Endodermal cell (in vitro differentiated cells): ENCODE measurements at regions not wholly inside any gene's neighbourhood (a gene's known extent, or its start where the extent isn't known, plus 50 kb on each side); places are given as distances from the start of the nearest gene placed in this dataset.

Experiments
- DNase-seq: peaks from one replicate; pipeline ENCODE4 v3.0.0-alpha.2; 2017
- H3K27ac ChIP-seq: 2 replicates; pipeline ENCODE4 v1.5.1; 2013; ENCODE audit warnings: mild to moderate bottlenecking, low read depth, low read length, moderate library complexity
- H3K27me3 ChIP-seq: 2 replicates; pipeline ENCODE4 v1.6.1; 2013; ENCODE audit warnings: mild to moderate bottlenecking, low read length, moderate library complexity; ENCODE audit not compliant: insufficient read depth, control insufficient read depth, poor library complexity, severe bottlenecking
- H3K36me3 ChIP-seq: 2 replicates; pipeline ENCODE4 v1.7.0; 2013; ENCODE audit warnings: mild to moderate bottlenecking, low read length, moderate library complexity; ENCODE audit not compliant: control insufficient read depth, insufficient read depth
- H3K4me1 ChIP-seq: one replicate; pipeline ENCODE4 v1.7.0; 2013; ENCODE audit warnings: low read length; ENCODE audit not compliant: control insufficient read depth, insufficient read depth
- H3K4me3 ChIP-seq: 2 replicates; pipeline ENCODE4 v1.5.1; 2013; ENCODE audit warnings: mild to moderate bottlenecking, low read length, moderate library complexity
- H3K9ac ChIP-seq: 2 replicates; pipeline ENCODE4 v1.6.1; 2013; ENCODE audit warnings: mild to moderate bottlenecking, low read length, moderate library complexity; ENCODE audit not compliant: poor library complexity, severe bottlenecking; ENCODE audit errors: extremely low read depth
- H3K9me3 ChIP-seq: 2 replicates; pipeline ENCODE4 v1.6.1; 2013; ENCODE audit warnings: mild to moderate bottlenecking, low read length, moderate library complexity; ENCODE audit not compliant: control insufficient read depth
- H3K27ac Mint-ChIP-seq: 2 replicates; pipeline ENCODE4 v1.8.0; 2020; ENCODE audit warnings: mixed read lengths
- H3K27me3 Mint-ChIP-seq: 2 replicates; pipeline ENCODE4 v1.8.0; 2021; ENCODE audit warnings: mild to moderate bottlenecking, mixed read lengths; ENCODE audit not compliant: insufficient read depth
- H3K36me3 Mint-ChIP-seq: 2 replicates; pipeline ENCODE4 v1.8.0; 2020; ENCODE audit warnings: low read depth, mixed read lengths
- H3K4me1 Mint-ChIP-seq: 2 replicates; pipeline ENCODE4 v1.8.0; 2020; ENCODE audit warnings: mixed read lengths
- H3K4me3 Mint-ChIP-seq: 2 replicates; pipeline ENCODE4 v1.8.0; 2020; ENCODE audit warnings: mild to moderate bottlenecking, moderate library complexity, mixed read lengths
- H3K9me3 Mint-ChIP-seq: 2 replicates; pipeline ENCODE4 v1.8.0; 2020; ENCODE audit warnings: mild to moderate bottlenecking, mixed read lengths
- WGBS, 2 experiments: methylation state at CpG; one replicate each; pipeline versions ENCODE4 v1.1.5 to v1.1.7; 2013; ENCODE audit warnings: missing lambda C conversion rate in 2 of 2, mixed read lengths in 1 of 2; ENCODE audit not compliant: insufficient coverage in 1 of 2, insufficient read length in 1 of 2; 5-methylcytosine and 5-hydroxymethylcytosine counted together
- TF ChIP-seq, protein P1 (sequence below): fragments of 200-600 bp; sonication (generic); conservative IDR thresholded peaks from 2 replicates; pipeline ENCODE4 v1.5.0; 2021; ENCODE audit warnings: antibody characterized with exemption, mild to moderate bottlenecking

DNA sequence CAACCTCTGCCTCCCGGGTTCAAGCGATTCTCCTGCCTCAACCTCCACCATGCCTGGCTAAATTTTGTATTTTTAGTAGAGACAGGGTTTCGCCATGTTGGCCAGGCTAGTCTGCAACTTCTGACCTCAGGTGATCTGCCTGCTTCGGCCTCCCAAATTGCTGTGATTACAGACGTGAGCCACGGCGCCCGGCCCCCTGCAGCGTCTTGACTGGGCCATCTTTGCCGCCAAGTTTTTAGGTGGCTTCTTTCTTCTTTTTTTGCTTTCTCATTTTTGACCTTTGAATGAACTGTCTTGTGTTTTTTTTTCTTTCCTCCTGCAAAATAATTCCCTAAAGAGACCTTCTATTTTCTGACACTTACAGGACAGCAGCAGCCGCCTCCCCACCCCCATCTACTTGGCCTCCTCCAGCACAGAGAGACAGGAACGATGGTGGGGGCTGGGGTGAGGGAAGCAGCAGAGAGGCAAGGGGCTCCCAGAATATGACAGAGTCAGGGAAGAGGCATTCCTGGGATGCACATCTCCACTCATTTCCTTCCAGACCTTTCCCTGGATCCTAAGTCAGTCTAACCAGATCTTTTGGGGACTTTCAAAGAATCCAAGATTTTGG is 92.6 kb upstream of the ALX4 start:
- no peaks in the 10 kb centered on the region for H3K36me3 Mint-ChIP-seq
- no peak for DNase-seq
- Histone ChIP-seq H3K9me3 (no peaks in the 10 kb centered on the region), H3K27ac (no peak overlapping the region), H3K27me3 (no peaks in the 10 kb centered on the region), H3K36me3 (no peaks in the 10 kb centered on the region), H3K9ac (no peak overlapping the region), H3K4me1 (no peaks in the 10 kb centered on the region), H3K4me3 (no peak overlapping the region)
- H3K27ac Mint-ChIP-seq, result no peak overlapping the region
- H3K9me3 Mint-ChIP-seq, result no peaks in the 10 kb centered on the region
- no peaks in the 10 kb centered on the region for H3K27me3 Mint-ChIP-seq
- TF ChIP-seq, protein P1, sequence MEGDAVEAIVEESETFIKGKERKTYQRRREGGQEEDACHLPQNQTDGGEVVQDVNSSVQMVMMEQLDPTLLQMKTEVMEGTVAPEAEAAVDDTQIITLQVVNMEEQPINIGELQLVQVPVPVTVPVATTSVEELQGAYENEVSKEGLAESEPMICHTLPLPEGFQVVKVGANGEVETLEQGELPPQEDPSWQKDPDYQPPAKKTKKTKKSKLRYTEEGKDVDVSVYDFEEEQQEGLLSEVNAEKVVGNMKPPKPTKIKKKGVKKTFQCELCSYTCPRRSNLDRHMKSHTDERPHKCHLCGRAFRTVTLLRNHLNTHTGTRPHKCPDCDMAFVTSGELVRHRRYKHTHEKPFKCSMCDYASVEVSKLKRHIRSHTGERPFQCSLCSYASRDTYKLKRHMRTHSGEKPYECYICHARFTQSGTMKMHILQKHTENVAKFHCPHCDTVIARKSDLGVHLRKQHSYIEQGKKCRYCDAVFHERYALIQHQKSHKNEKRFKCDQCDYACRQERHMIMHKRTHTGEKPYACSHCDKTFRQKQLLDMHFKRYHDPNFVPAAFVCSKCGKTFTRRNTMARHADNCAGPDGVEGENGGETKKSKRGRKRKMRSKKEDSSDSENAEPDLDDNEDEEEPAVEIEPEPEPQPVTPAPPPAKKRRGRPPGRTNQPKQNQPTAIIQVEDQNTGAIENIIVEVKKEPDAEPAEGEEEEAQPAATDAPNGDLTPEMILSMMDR, result no peak
- H3K4me3 Mint-ChIP-seq, result no peak overlapping the region
- 86 to 90% methylated on average over 8 to 11 of the region's 12 CpGs for WGBS, 2 experiments
- H3K4me1 Mint-ChIP-seq, result no peaks in the 10 kb centered on the region

DNA sequence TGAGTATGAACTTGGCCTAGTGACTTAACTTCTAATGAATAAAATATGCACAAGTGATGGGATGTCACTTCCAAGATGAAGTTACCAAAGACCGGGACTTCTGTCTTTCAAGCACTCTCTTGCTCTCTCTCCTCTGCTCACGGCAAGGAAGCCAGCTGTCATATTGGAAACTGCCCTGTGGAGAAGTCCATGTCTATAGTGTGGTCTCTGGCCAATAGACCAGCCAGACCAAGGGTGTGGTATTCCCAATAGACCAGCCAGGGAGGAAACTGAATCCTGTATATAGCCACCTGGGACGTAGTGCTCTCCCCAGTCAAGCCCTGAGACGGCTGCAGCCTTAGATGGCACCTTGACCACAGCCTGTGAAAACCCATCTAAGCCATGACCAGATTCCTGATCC is 93.2 kb upstream of the ALX4 start:
- no peak overlapping the region for H3K27ac ChIP-seq
- WGBS, 2 experiments, result 82 to 84% methylated on average over 2 to 4 of the region's 4 CpGs
- no peak overlapping the region for H3K4me3 Mint-ChIP-seq
- H3K9me3 Mint-ChIP-seq, result no peaks in the 10 kb centered on the region
- no peak overlapping the region for H3K9ac ChIP-seq
- peaks cover 6% of the 10 kb centered on the region for H3K27me3 Mint-ChIP-seq
- H3K4me1 ChIP-seq, result no peaks in the 10 kb centered on the region
- DNase-seq, result no peak
- no peaks in the 10 kb centered on the region for H3K4me1 Mint-ChIP-seq
- H3K9me3 ChIP-seq, result no peaks in the 10 kb centered on the region
- TF ChIP-seq, protein P1, result no peak
- no peak overlapping the region for H3K4me3 ChIP-seq
- H3K36me3 Mint-ChIP-seq, result no peaks in the 10 kb centered on the region
- no peaks in the 10 kb centered on the region for H3K27me3 ChIP-seq
- H3K36me3 ChIP-seq, result no peaks in the 10 kb centered on the region
- no peak overlapping the region for H3K27ac Mint-ChIP-seq

DNA sequence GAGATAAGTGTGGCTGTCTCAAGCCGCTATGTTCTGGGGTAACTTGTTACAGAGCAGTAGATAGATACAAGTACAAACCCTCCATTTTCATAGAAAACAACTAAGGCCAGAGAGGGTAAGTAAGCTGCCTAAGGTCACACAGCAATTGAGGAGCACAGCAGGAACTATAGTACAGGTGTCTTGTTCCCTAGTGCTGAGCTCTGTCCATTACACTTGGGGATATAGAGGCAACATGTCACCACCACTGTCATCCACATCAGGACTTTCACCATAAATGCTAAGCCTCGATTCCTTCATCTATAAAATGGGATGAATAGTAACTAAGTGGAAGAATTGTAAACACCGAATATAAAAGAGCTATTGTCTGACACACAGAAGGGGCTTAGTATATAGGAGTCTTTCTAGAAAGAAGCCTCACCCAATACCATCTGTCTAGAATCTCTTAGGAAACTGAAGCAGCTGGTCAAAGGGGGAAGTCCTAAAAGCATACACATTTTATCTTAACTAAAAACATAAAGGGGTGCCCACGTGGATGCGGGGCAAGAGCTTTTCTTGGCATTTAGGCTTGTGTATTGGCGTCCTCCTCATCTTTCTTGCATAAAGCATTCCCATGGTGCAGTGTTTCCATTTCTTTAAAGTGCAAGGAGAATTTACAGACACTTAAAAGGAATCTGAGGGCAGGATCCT is 93.8 kb upstream of the ALX4 start:
- H3K27ac ChIP-seq, result no peak overlapping the region
- no peak overlapping the region for H3K9ac ChIP-seq
- Mint-ChIP-seq H3K4me3 (no peak overlapping the region), H3K4me1 (no peaks in the 10 kb centered on the region), H3K27me3 (peaks cover 11% of the 10 kb centered on the region), H3K36me3 (no peaks in the 10 kb centered on the region), H3K9me3 (no peaks in the 10 kb centered on the region), H3K27ac (no peak overlapping the region)
- H3K36me3 ChIP-seq, result no peaks in the 10 kb centered on the region
- DNase-seq, result no peak
- H3K9me3 ChIP-seq, result no peaks in the 10 kb centered on the region
- TF ChIP-seq, protein P1, result no peak
- H3K27me3 ChIP-seq, result no peaks in the 10 kb centered on the region
- no peak overlapping the region for H3K4me3 ChIP-seq
- H3K4me1 ChIP-seq, result no peaks in the 10 kb centered on the region
- 69 to 78% methylated on average over 3 to 5 of the region's 6 CpGs for WGBS, 2 experiments
